Natural killer cell treated with Interleukin-12 subunit alpha and Interleukin-12 subunit beta and Interleukin-15 and Interleukin-18, amount 100 ng/mL, for 72 hours (primary cell): ENCODE measurements at regions not wholly inside any gene's neighbourhood (a gene's known extent, or its start where the extent isn't known, plus 50 kb on each side); places are given as distances from the start of the nearest gene placed in this dataset.

Experiments
- ATAC-seq, 2 donors: fragments of 150-1000 bp; cut with Tn5 transposase in 1 of 2; sonication (Bioruptor Pico), chemical (Tn5 transposase) in 1 of 2; 2 replicates each; pipeline ENCODE4 v1.10.0; 2021
- DNase-seq: peaks from one replicate; pipeline ENCODE4 v3.0.0; 2022; ENCODE audit warnings: low spot score
- H3K27ac Mint-ChIP-seq, 2 donors: 1 replicate in 1 of 2; 2 replicates in 1 of 2; pipeline ENCODE4 v1.8.0; 2022; ENCODE audit warnings: mixed read lengths in 2 of 2, mild to moderate bottlenecking in 1 of 2, moderate library complexity in 1 of 2
- H3K27me3 Mint-ChIP-seq, 2 donors: 1 replicate in 1 of 2; 2 replicates in 1 of 2; pipeline ENCODE4 v1.8.0; 2022; ENCODE audit warnings: mixed read lengths in 2 of 2
- H3K36me3 Mint-ChIP-seq: one replicate; pipeline ENCODE4 v1.8.0; 2022; ENCODE audit warnings: mixed read lengths
- H3K4me1 Mint-ChIP-seq, 2 donors: 1 replicate in 1 of 2; 2 replicates in 1 of 2; pipeline ENCODE4 v1.8.0; 2022; ENCODE audit warnings: low read depth in 2 of 2, mixed read lengths in 2 of 2, mild to moderate bottlenecking in 1 of 2
- H3K4me3 Mint-ChIP-seq: one replicate; pipeline ENCODE4 v1.8.0; 2022; ENCODE audit warnings: mixed read lengths
- H3K9me3 Mint-ChIP-seq: 2 replicates; pipeline ENCODE4 v1.8.0; 2022; ENCODE audit warnings: mixed read lengths

DNA sequence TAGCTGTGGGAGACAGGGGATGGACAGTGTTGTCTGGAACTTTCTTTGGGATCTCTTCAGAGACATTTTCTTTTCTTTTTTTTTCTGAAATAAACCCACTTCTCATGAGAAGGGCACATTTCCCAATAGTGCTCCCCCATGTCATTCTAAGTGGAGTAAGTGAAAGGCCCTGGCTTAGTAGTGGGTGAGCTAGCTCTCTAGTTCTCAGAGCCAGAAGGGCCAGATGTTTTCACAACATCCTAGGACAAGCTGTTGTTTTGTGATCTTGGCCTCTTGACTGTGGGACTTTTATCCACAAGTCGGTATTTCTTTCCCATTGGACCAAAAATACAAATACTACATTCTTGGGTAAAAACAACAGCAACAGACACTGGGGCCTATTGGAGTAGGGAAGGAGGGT lies 607.7 kb upstream of the TENM4 start:
- Mint-ChIP-seq H3K36me3 (no peaks in the 10 kb centered on the region), H3K4me3 (no peak overlapping the region), H3K27ac (no peak overlapping the region)

DNA sequence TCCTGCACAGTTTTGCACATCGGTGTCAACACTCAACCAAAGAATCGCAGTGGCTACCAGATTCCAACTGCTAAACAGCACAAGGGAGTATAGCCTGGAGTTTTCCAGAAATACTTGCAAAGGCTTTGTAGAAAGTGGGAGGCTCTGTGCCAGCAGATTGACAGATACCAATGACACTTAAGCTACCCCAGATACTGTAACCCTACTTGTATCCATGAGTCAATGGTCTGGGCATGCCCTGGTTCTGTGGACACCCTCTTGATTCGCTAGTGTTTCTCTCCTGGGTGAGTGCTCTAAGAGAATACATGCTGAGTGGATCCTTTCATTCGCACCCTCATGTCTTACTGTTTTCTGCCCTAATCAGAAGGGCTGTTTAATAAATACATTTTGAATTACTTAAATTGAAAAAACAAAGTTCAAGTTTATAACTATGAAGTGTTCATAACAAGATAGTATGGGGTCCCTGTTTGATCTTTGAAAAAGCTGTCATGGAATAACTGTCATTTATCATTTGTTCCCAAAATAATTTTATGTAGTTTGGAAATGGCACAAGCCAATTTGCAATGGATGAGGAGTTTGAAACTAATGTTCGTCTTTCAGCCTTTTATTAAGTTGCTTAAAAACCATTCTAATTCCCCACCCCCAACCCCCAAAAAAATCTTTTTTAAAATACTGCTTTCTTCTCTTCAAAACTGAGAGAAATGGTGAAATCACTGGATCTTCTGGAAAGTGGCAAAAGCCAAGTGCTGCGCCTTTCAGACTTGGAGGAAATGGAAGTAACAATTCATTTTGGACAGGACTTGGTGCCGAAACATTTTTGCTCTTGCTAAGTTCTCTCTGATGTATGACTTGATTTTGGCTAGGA lies 600.5 kb upstream of the TENM4 start:
- no peaks in the 10 kb centered on the region for H3K4me1 Mint-ChIP-seq
- ATAC-seq (no peak), DNase-seq (no peak)
- H3K36me3 Mint-ChIP-seq, result no peaks in the 10 kb centered on the region
- no peaks in the 10 kb centered on the region for H3K27me3 Mint-ChIP-seq
- no peak overlapping the region for H3K4me3 Mint-ChIP-seq
- peaks cover 13% of the 10 kb centered on the region for H3K9me3 Mint-ChIP-seq
- no peak overlapping the region for H3K27ac Mint-ChIP-seq

More for the DNA sequence above, 607.7 kb upstream of the TENM4 start:
- Mint-ChIP-seq H3K4me1 (no peaks in the 10 kb centered on the region), H3K9me3 (peaks cover 16% of the 10 kb centered on the region), H3K27me3 (no peaks in the 10 kb centered on the region)
- no peak for ATAC-seq
- DNase-seq, result no peak

DNA sequence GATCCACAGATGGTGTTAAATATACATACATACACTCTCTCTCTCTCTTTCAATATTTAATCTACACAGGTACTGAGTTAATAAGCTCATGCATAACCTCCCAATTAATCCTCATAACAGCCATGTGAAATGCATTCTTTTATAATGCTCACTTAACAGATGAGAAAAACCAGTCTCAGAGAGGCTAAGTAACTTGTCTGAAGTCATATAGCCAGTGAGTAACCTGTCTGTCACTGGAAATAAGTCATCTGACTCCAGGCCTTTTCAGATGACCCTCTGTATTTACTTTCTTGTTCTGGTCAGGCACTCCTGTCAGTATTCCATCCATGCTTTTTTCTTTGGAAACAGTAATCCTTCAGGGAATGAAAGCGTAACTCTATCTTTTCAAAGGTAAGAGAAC lies 594.0 kb upstream of the TENM4 start:
- ATAC-seq (no peak), DNase-seq (no peak)
- H3K27ac Mint-ChIP-seq, result no peak overlapping the region
- no peaks in the 10 kb centered on the region for H3K27me3 Mint-ChIP-seq
- peaks cover 14% of the 10 kb centered on the region for H3K9me3 Mint-ChIP-seq
- no peaks in the 10 kb centered on the region for H3K36me3 Mint-ChIP-seq
- H3K4me3 Mint-ChIP-seq, result no peak overlapping the region
- no peaks in the 10 kb centered on the region for H3K4me1 Mint-ChIP-seq

DNA sequence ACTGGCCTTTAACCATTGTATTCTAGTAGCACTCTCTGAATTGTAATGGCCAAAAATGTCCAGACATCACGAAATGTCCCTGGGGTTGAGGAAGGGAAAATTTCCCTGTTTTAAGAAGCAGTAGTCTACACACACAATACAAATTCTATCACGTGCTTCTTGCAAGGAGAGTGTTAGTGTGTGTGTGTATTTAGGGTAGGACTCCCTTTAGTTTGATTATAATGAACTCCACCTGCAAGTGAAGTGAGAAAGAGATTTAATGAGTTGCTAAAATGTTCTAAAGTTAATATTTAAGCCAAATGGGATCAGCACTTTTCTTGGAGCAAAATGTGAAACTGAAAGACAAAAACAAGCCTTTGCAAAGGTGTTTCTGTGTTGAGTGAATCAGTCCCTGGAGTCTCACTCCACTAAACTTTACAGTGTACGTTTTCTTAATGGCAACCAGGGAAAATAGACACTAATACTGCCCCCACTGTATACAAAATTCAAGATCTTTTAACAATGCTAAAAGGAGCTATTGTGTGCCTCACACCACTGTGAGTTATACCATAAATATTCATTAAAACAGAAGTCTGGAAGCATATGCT lies 590.3 kb upstream of the TENM4 start:
- Mint-ChIP-seq H3K4me1 (no peaks in the 10 kb centered on the region), H3K9me3 (peaks cover 15% of the 10 kb centered on the region), H3K27me3 (no peaks in the 10 kb centered on the region), H3K36me3 (peaks cover 6% of the 10 kb centered on the region), H3K4me3 (no peak overlapping the region), H3K27ac (no peak overlapping the region)
- ATAC-seq, result no peak
- no peak for DNase-seq

DNA sequence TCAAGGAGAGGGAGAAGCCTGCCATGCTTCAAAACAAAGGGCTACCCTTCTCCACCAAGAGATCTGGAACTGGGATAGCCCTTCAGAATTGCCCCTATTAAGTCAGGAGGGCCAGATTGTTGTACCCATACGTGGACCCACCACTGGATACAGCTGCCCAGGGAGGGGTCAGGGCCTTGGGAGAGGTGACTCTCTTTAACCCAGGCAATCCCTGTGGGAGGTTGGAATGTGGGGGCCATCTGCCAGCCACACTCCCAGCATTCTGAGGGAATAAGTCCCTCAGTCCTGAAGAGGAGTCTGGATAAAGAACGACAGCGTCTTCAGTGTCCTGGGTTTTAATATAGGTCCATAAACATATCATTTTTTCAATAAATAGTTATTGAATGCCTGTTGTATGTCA lies 588.2 kb upstream of the TENM4 start:
- H3K27ac Mint-ChIP-seq, result no peak overlapping the region
- H3K4me1 Mint-ChIP-seq, result no peaks in the 10 kb centered on the region
- ATAC-seq, result no peak
- no peak for DNase-seq
- H3K4me3 Mint-ChIP-seq, result no peak overlapping the region
- no peaks in the 10 kb centered on the region for H3K27me3 Mint-ChIP-seq
- H3K36me3 Mint-ChIP-seq, result peaks cover 6% of the 10 kb centered on the region
- H3K9me3 Mint-ChIP-seq, result peaks cover 26% of the 10 kb centered on the region

DNA sequence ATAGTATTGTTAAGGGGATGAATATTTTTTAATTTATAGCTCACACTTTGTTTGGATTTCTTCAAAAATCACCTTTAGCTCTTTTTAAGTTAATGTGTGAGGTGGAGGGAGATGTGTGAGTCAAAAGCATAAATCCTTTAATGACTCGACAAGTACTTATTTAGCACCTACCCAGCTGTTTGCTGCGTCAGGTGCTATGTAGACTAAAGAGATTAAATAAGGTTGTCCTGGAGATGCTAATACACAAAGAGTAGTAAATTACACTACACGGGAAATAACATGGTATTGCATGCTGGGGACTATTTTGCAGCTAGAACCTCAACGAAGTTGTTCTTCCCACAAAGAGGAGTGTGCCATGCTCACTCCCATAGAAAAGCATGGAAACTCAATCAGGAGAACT lies 583.3 kb upstream of the TENM4 start:
- Mint-ChIP-seq H3K27ac (no peak overlapping the region), H3K27me3 (no peaks in the 10 kb centered on the region), H3K4me3 (no peak overlapping the region), H3K9me3 (peaks cover 25% of the 10 kb centered on the region), H3K36me3 (peaks cover 6% of the 10 kb centered on the region), H3K4me1 (no peaks in the 10 kb centered on the region)
- DNase-seq, result no peak
- no peak for ATAC-seq

DNA sequence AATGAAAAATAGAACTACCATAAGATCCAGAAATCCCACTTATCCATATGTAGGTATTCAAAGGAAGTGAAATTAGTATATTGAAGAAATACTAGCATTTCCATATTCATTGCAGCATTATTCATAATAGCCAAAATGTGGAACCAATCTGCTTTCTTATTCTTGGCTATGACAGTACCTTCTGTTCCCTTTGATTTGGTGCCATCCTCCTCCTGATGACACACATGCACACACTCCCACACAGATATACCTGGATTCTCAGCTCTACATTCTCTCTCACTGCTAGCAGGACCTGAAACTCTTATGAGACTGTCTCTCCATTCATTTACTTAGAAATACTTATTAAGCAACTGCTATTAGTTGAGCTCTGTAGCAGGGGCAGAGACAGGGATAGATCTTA lies 582.6 kb upstream of the TENM4 start:
- no peaks in the 10 kb centered on the region for H3K4me1 Mint-ChIP-seq
- H3K4me3 Mint-ChIP-seq, result no peak overlapping the region
- no peak overlapping the region for H3K27ac Mint-ChIP-seq
- DNase-seq (no peak), ATAC-seq (no peak)
- H3K36me3 Mint-ChIP-seq, result peaks cover 6% of the 10 kb centered on the region
- H3K27me3 Mint-ChIP-seq, result no peaks in the 10 kb centered on the region
- H3K9me3 Mint-ChIP-seq, result peaks cover 25% of the 10 kb centered on the region

DNA sequence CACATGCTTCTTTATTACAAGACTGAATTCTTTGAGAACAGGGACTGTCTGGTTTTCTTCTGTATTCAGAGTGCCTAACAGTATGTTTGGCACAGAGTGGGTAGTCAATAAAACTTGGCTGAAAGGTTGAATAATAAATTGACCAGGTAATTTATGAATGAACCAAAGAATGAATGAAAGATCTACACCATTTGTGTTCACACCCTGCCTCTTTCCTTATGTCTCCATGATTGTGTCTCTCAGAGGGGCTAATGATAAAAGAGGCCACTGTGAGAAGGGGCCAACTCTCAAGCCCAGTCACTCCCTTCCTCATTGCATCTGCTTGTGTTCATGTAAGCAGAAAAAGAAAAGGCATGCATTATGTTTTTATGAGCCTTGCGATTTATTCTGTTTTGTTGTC lies 569.7 kb upstream of the TENM4 start:
- H3K4me3 Mint-ChIP-seq, result no peak overlapping the region
- H3K27ac Mint-ChIP-seq, result no peak overlapping the region
- ATAC-seq, result no peak
- no peaks in the 10 kb centered on the region for H3K4me1 Mint-ChIP-seq
- peaks cover 2% of the 10 kb centered on the region for H3K36me3 Mint-ChIP-seq
- H3K9me3 Mint-ChIP-seq, result peaks cover 9% of the 10 kb centered on the region
- H3K27me3 Mint-ChIP-seq, result no peaks in the 10 kb centered on the region
- DNase-seq, result no peak

DNA sequence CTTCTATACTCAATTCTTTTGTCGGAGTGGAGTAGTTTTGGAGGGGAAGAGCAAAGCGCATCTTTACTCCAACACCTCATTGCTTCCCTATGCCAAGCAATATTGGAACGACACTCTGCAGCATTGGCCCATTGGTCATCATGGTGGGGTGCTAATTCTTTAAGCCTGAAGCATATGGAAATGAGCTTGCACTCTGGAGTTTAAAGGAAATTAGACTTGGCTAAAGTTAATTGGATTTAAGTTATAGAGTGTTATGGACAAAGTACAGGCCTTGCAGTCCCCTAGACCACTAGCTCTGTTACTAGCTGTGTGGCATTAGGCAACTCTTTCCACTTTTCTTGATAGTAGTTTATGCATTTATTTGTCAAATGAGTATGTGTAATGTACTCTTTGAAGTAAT lies 568.3 kb upstream of the TENM4 start:
- Mint-ChIP-seq H3K27me3 (no peaks in the 10 kb centered on the region), H3K9me3 (peaks cover 20% of the 10 kb centered on the region), H3K4me1 (no peaks in the 10 kb centered on the region), H3K36me3 (peaks cover 5% of the 10 kb centered on the region), H3K4me3 (no peak overlapping the region), H3K27ac (no peak overlapping the region)
- ATAC-seq, result no peak
- DNase-seq, result no peak

DNA sequence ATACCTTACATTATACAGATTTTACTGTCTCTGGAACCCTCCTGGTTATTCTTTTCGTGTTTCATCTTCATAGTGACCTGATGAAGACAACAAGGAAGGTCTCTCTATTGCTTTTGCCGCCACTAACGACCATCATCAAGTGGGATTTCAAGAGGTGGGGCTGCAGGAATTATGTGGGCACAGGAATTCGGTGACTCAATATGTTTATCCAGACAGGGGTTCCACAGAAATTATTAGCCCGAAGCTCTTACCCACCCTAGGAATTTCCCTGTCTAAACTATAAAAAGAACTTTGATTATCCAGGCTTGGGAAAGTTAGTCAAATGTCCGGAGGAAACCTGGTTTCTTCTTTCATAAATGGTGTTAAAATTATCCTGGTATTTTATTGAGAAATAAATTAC lies 566.8 kb upstream of the TENM4 start:
- Mint-ChIP-seq H3K27ac (no peak overlapping the region), H3K9me3 (peaks cover 20% of the 10 kb centered on the region), H3K36me3 (peaks cover 5% of the 10 kb centered on the region), H3K4me3 (no peak overlapping the region), H3K27me3 (no peaks in the 10 kb centered on the region), H3K4me1 (no peaks in the 10 kb centered on the region)
- DNase-seq (no peak), ATAC-seq (no peak)

DNA sequence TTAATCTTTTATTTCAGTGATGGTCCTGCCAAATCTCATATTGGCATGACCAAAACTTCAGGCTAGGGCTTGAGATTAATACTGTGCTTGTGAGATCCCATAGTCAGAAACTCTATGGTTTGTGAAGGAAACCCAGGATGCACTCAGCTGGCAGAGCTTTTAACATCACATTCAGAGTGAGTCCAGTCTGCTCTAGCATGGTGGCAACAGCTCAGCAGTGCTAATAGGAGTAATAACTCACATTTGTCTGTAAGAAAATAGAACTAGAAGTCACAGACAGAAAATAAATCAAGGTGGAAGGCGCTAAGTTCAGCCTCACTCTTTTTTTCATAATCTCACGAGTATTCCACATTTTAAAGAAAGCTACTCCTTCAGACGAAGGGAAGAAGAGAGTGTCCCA lies 549.3 kb upstream of the TENM4 start:
- DNase-seq (no peak), ATAC-seq (no peak)
- no peak overlapping the region for H3K27ac Mint-ChIP-seq
- no peaks in the 10 kb centered on the region for H3K27me3 Mint-ChIP-seq
- no peaks in the 10 kb centered on the region for H3K4me1 Mint-ChIP-seq
- no peaks in the 10 kb centered on the region for H3K36me3 Mint-ChIP-seq
- peaks cover 13% of the 10 kb centered on the region for H3K9me3 Mint-ChIP-seq
- no peak overlapping the region for H3K4me3 Mint-ChIP-seq

DNA sequence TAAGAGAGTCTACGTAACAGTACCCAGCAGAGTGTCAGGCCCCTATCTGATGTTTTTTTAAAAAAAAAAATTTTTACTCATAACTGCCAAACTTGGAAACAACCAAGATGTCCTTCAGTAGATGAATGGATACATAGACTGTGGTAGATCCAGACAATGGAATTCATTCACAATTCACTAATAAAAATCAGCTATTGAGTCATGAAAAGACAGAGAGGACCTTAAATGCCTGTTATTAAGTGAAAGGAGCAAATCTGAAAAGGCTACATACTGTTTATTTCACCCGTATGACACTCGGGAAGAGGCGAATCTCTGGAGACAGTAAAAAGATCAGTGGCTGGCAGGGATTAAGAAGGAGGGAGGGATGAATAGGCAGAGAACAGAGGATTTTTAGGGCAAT lies 541.4 kb upstream of the TENM4 start:
- no peaks in the 10 kb centered on the region for H3K27me3 Mint-ChIP-seq
- no peak overlapping the region for H3K27ac Mint-ChIP-seq
- peaks cover 6% of the 10 kb centered on the region for H3K36me3 Mint-ChIP-seq

DNA sequence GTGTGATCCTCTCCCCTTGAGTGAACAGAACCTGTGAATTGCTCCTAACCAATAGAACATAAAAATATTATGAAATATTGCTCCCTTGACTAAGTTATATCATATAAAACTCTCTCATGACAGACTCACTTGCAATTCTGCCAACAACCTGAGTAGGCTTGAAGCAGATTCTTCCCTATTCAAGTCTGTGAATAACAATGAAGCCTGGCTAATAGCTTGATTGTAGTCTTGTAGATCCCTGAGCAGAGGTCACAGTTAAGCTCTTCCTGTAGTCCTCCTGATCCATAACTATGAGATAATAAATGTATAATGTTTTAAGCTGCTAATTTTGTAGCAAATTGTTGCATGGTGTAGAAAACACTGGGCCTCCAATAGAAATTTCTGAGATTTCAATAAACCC lies 540.1 kb upstream of the TENM4 start:
- ATAC-seq (no peak), DNase-seq (no peak)
- Mint-ChIP-seq H3K4me3 (no peak overlapping the region), H3K36me3 (peaks cover 6% of the 10 kb centered on the region), H3K27me3 (no peaks in the 10 kb centered on the region), H3K4me1 (no peaks in the 10 kb centered on the region), H3K9me3 (peaks cover 20% of the 10 kb centered on the region), H3K27ac (no peak overlapping the region)

More for the DNA sequence above, 541.4 kb upstream of the TENM4 start:
- Mint-ChIP-seq H3K4me3 (no peak overlapping the region), H3K9me3 (peaks cover 25% of the 10 kb centered on the region), H3K4me1 (no peaks in the 10 kb centered on the region)
- DNase-seq, result no peak
- no peak for ATAC-seq

DNA sequence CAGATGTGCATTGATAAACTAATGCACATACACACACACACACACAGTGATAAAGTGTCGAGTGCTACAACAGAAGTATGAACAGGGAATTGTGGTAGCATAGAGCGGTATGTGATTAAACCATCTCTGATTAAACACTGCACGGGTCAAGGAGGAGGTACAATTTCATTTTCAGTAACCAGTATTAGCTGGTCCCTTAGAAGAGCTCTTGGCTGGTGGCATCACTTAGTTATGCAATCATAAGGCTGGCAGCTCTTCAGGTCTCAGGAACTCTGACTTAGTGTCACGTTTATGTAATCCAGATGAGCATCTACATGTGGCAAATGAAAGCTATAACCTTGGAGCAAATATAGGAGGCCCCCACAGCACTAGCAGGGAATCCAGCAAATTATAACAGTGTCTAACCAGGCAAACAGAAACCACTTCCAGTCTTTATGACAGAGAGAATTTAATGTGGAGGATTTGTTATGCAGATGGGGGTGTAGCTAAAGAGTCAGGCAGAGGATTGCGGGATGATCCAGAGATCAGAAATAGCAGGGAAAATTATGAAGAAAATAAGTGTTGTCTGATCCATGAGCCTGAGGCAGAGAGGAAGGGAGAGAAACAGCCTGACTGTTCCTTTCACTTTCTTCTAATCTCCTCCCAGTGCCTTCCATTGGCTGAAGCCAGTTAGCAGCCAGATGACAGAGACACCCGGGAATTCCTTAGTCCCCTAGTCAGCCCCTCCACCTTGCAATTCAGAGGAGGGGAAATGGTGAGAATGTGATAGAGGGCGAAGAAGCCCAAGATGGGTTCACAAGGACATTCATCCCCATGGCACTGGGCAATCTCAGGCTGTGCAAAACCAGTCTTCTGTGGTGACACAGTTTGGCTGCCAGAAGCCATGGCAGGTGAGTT lies 533.1 kb upstream of the TENM4 start:
- Mint-ChIP-seq H3K4me1 (no peaks in the 10 kb centered on the region), H3K36me3 (no peaks in the 10 kb centered on the region), H3K27me3 (no peaks in the 10 kb centered on the region), H3K4me3 (no peak overlapping the region), H3K27ac (no peak overlapping the region), H3K9me3 (peaks cover 12% of the 10 kb centered on the region)
- no peak for ATAC-seq
- no peak for DNase-seq
